HCT116 (cell line): ENCODE measurements at regions not wholly inside any gene's neighbourhood (a gene's known extent, or its start where the extent isn't known, plus 50 kb on each side); places are given as distances from the start of the nearest gene placed in this dataset.
A peak's percentile ranks its signal among the peaks of the same experiment; 100 is the strongest.

Experiments
- ATAC-seq: fragments of 200-7000 bp; cut with Tn5 transposase; 2 replicates; pipeline ENCODE4 v1.9.1; 2020; ENCODE audit warnings: mild to moderate bottlenecking, moderate library complexity
- BruUV-seq: library from RNA; stranded (reverse); fragments of 400-500 nt; replicated peaks from 2 replicates; lab custom pipeline; 2021; lab: Mats Ljungman, UMichigan
- CTCF ChIA-PET: fragments of 300-600 bp; sonication (Branson Sonifier 250); formaldehyde crosslinking; loops from one replicate; lab custom pipeline; 2021; ENCODE audit warnings: antibody characterized with exemption; lab: Charles Lee
- POLR2A ChIA-PET: fragments of 300-600, 350-600 bp; sonication (Branson Sonifier 250); formaldehyde crosslinking; loops from one replicate; lab custom pipeline; 2021; ENCODE audit warnings: antibody characterized with exemption; lab: Charles Lee
- RAD21 ChIA-PET, 2 experiments: fragments of 300-600 bp; sonication (Branson Sonifier 250); formaldehyde crosslinking; loops; one replicate each; lab custom pipeline; 2023; ENCODE audit warnings: low total read pairs in 2 of 2; ENCODE audit not compliant: uncharacterized antibody in 2 of 2, unreplicated experiment in 2 of 2, low non-redundant PET in 1 of 2; lab: Charles Lee
- DNase-seq: peaks from one replicate; pipeline ENCODE4 v3.0.0-alpha.2; 2010; ENCODE audit warnings: low read depth, low spot score
- H2AFZ ChIP-seq: fragments of 200-600 bp; shearing (Covaris generic), sonication (generic); 2 replicates; pipeline ENCODE4 v1.6.1; 2017; ENCODE audit warnings: low read depth, mixed run types, mixed read lengths, antibody characterized with exemption, low read length; ENCODE audit not compliant: poor library complexity, severe bottlenecking
- H3K27ac ChIP-seq: 2 replicates; pipeline ENCODE4 v1.5.1; 2012; ENCODE audit warnings: low read depth, low read length
- H3K27me3 ChIP-seq: fragments of 200-600 bp; sonication (generic); 2 replicates; pipeline ENCODE4 v1.6.1; 2016; ENCODE audit warnings: mixed run types, low read length, mixed read lengths; ENCODE audit not compliant: insufficient read depth
- H3K36me3 ChIP-seq, 2 experiments: fragments of 200-500 bp in 1 of 2; fragments of 200-600 bp in 1 of 2; sonication (Bioruptor generic) in 1 of 2; sonication (generic) in 1 of 2; 2 replicates each; pipeline versions ENCODE4 v1.5.1 to v1.6.1; 2014 to 2016; ENCODE audit warnings: low read length in 2 of 2, inconsistent platforms in 1 of 2, mixed read lengths in 1 of 2, mixed run types in 1 of 2; ENCODE audit not compliant: insufficient read depth in 2 of 2, control insufficient read depth in 1 of 2
- H3K4me1 ChIP-seq, 2 experiments: fragments of 200-600 bp in 1 of 2; sonication (generic) in 1 of 2; 2 replicates each; pipeline versions ENCODE4 v1.5.1 to v1.6.1; 2012 to 2017; ENCODE audit warnings: low read length in 2 of 2, inconsistent platforms in 1 of 2, mild to moderate bottlenecking in 1 of 2, mixed read lengths in 1 of 2, mixed run types in 1 of 2, moderate library complexity in 1 of 2; ENCODE audit not compliant: insufficient read depth in 2 of 2, control insufficient read depth in 1 of 2
- H3K4me2 ChIP-seq: fragments of 200-600 bp; sonication (generic); 2 replicates; pipeline ENCODE4 v1.6.1; 2017; ENCODE audit warnings: mixed run types, low read length, mixed read lengths
- H3K4me3 ChIP-seq, 2 experiments: fragments of 200-600 bp in 1 of 2; sonication (generic) in 1 of 2; replicated peaks in 1 of 2; 2 replicates each; pipeline ENCODE4 v1.5.1; 2011 to 2016; ENCODE audit warnings: low read length in 2 of 2, control low read depth in 1 of 2, low read depth in 1 of 2, mild to moderate bottlenecking in 1 of 2, mixed read lengths in 1 of 2, mixed run types in 1 of 2
- H3K79me2 ChIP-seq: fragments of 200-600 bp; sonication (generic); 2 replicates; pipeline ENCODE4 v1.6.1; 2017; ENCODE audit warnings: mild to moderate bottlenecking, mixed run types, low read length, moderate library complexity, mixed read lengths; ENCODE audit not compliant: insufficient read depth
- H3K9ac ChIP-seq: fragments of 200-600 bp; sonication (generic); 2 replicates; pipeline ENCODE4 v1.6.1; 2016; ENCODE audit warnings: low read length, mixed read lengths
- H3K9me2 ChIP-seq: fragments of 200-600 bp; sonication (generic), shearing (Covaris generic); 2 replicates; pipeline ENCODE4 v1.6.1; 2017; ENCODE audit warnings: mixed run types, mild to moderate bottlenecking, moderate library complexity; ENCODE audit not compliant: insufficient read depth
- H3K9me3 ChIP-seq, 2 experiments: fragments of 200-500 bp in 1 of 2; fragments of 200-600 bp in 1 of 2; sonication (Bioruptor generic) in 1 of 2; sonication (generic) in 1 of 2; 2 replicates each; pipeline ENCODE4 v1.6.1; 2014 to 2017; ENCODE audit warnings: low read length in 2 of 2, mixed read lengths in 2 of 2, inconsistent platforms in 1 of 2, low read depth in 1 of 2, mild to moderate bottlenecking in 1 of 2, mixed run types in 1 of 2, moderate library complexity in 1 of 2; ENCODE audit not compliant: control insufficient read depth in 1 of 2, insufficient read depth in 1 of 2
- H4K20me1 ChIP-seq: fragments of 200-600 bp; sonication (generic), shearing (Covaris generic); 2 replicates; pipeline ENCODE4 v1.6.1; 2017; ENCODE audit warnings: mixed run types, mild to moderate bottlenecking, moderate library complexity; ENCODE audit not compliant: insufficient read depth
- CBX3 ChIP-seq: IDR thresholded peaks from 2 replicates; pipeline ENCODE4 v1.6.1; 2012; ENCODE audit warnings: low read depth
- EGR1 ChIP-seq: IDR thresholded peaks from 2 replicates; pipeline ENCODE4 v1.6.1; 2012; ENCODE audit warnings: low read depth
- ELF1 ChIP-seq: IDR thresholded peaks from 2 replicates; pipeline ENCODE4 v1.6.1; 2012; ENCODE audit warnings: low read depth, borderline replicate concordance
- EZH2 ChIP-seq: fragments of 200-600 bp; sonication (generic); IDR thresholded peaks from 2 replicates; pipeline ENCODE4 v1.6.1; 2017; ENCODE audit warnings: antibody characterized with exemption, mixed run types
- FOSL1 ChIP-seq: IDR thresholded peaks from 2 replicates; pipeline ENCODE4 v1.6.1; 2012; ENCODE audit warnings: low read depth
- JUND ChIP-seq: IDR thresholded peaks from 2 replicates; pipeline ENCODE4 v1.6.1; 2012
- POLR2A ChIP-seq: IDR thresholded peaks from 2 replicates; pipeline ENCODE4 v1.7.0; 2011; ENCODE audit warnings: borderline replicate concordance; ENCODE audit not compliant: insufficient read depth, insufficient read length; ENCODE audit errors: extremely low read depth
- POLR2AphosphoS5 ChIP-seq: IDR thresholded peaks from 2 replicates; pipeline ENCODE4 v1.6.1; 2011; ENCODE audit warnings: mild to moderate bottlenecking, low read depth, low read length, moderate library complexity
- RAD21 ChIP-seq: IDR thresholded peaks from 2 replicates; pipeline ENCODE4 v1.6.1; 2012; ENCODE audit warnings: low read depth, mild to moderate bottlenecking
- SIN3A ChIP-seq: IDR thresholded peaks from 2 replicates; pipeline ENCODE4 v1.6.1; 2012; ENCODE audit warnings: low read depth
- SP1 ChIP-seq: IDR thresholded peaks from 2 replicates; pipeline ENCODE4 v1.6.1; 2012; ENCODE audit warnings: low read depth
- SRF ChIP-seq: IDR thresholded peaks from 2 replicates; pipeline ENCODE4 v1.6.1; 2012; ENCODE audit warnings: low read depth
- TCF7L2 ChIP-seq: IDR thresholded peaks from 2 replicates; pipeline ENCODE4 v1.7.0; 2011; ENCODE audit warnings: borderline replicate concordance, inconsistent platforms; ENCODE audit not compliant: insufficient read depth, insufficient read length; ENCODE audit errors: extremely low read depth
- ZFX ChIP-seq: fragments of 450-650 bp; IDR thresholded peaks from 2 replicates; pipeline ENCODE4 v1.6.1; 2017
- ZNF274 ChIP-seq: fragments of 200-500 bp; sonication (Bioruptor generic); IDR thresholded peaks from 2 replicates; pipeline ENCODE4 v1.6.1; 2014; ENCODE audit warnings: mild to moderate bottlenecking, low read depth, low read length, inconsistent platforms
- intact Hi-C: fragments of 100-400 bp; cut with micrococcal nuclease; formaldehyde crosslinking; loops from 2 replicates; pipeline ENCODE4 v1.10.0; 2022
- TF ChIP-seq, protein P1 (sequence below): IDR thresholded peaks from 2 replicates; pipeline ENCODE4 v1.6.1; 2012
- TF ChIP-seq, protein P2 (sequence below): IDR thresholded peaks from 2 replicates; pipeline ENCODE4 v1.6.1; 2012; ENCODE audit warnings: low read depth

- no peak overlapping the region for H2AFZ ChIP-seq
- no TSS peak for BruUV-seq
- H3K9me2 ChIP-seq, result no peaks in the 10 kb centered on the region; the same call in 1 of the 2 replicates
- DNase-seq (no peak), ATAC-seq (no peak)
- no peaks in the 10 kb centered on the region for H3K79me2 ChIP-seq
- POLR2A ChIA-PET, result no interaction called here
- no peak overlapping the region for H3K27ac ChIP-seq
- H3K4me1 ChIP-seq, result no peaks in the 10 kb centered on the region
- no peaks in the 10 kb centered on the region for H3K9me3 ChIP-seq
- intact Hi-C loops, result no loop called here
- CTCF ChIA-PET, result no interaction called here
- no peaks in the 10 kb centered on the region for H4K20me1 ChIP-seq
- H3K27me3 ChIP-seq, result no peaks in the 10 kb centered on the region
- H3K4me2 ChIP-seq, result no peak overlapping the region
- TF ChIP-seq POLR2AphosphoS5 (no peak), CBX3 (no peak), JUND (no peak), POLR2A (no peak)
- no peaks in the 10 kb centered on the region for H3K36me3 ChIP-seq
- RAD21 ChIA-PET, result no interaction called here
- H3K4me3 ChIP-seq, result no peak overlapping the region
- no peak overlapping the region for H3K9ac ChIP-seq
Measured at GRCh38 chr21:35911412-35912191, 148.7 kb downstream of the SETD4 start.

DNA sequence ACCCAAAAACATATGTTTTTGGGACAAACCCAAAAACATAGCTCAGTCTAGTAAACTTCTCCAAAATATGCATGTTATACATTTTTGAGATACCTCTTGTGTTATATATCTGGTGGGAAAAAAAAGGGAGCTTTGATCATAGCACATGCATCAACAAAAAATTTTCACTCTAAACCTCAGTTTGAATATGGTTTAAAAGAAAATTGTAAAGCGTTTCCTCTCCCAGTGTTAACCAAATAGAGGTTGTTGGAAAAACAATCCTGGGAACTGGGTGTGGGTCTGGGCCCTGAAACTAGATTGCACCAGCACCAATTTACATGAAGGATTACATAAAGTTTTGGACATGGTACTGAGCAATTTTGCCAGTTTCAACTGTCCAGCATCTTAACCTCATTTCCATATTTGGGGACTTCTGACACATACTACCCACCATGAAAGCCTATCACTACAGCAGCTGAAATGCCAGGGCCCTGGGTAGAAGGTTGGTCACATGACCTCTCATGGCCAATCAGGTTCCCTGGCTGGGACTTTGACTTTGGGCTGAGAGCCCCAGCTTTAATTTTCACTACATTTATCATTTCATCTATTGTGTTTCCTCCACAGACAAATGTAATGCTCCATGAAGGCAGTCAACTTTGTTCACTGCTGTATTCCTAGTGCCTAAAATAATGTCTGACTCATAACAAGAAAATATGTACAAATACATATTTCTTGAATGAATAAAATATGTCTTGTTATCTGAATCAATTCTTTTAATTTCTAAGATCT lies 150.7 kb downstream of the SETD4 start:
- H3K27ac ChIP-seq, result no peak overlapping the region
- H3K4me1 ChIP-seq, result no peaks in the 10 kb centered on the region
- BruUV-seq, result no TSS peak
- peak overlapping the region; percentile 31 for H2AFZ ChIP-seq
- ATAC-seq, result no peak
- H3K27me3 ChIP-seq, result no peaks in the 10 kb centered on the region
- ChIA-PET CTCF (no interaction called here), RAD21 (no interaction called here), POLR2A (no interaction called here)
- no peaks in the 10 kb centered on the region for H3K79me2 ChIP-seq
- no peaks in the 10 kb centered on the region for H3K9me3 ChIP-seq
- no peaks in the 10 kb centered on the region for H4K20me1 ChIP-seq
- no peak overlapping the region for H3K9ac ChIP-seq
- no peak for DNase-seq
- H3K4me2 ChIP-seq, result no peak overlapping the region
- TF ChIP-seq ZNF274, result no peak
- TF ChIP-seq CBX3, result no peak
- TF ChIP-seq, protein P1, sequence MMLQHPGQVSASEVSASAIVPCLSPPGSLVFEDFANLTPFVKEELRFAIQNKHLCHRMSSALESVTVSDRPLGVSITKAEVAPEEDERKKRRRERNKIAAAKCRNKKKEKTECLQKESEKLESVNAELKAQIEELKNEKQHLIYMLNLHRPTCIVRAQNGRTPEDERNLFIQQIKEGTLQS, result no peak
- TF ChIP-seq EGR1, result no peak
- TF ChIP-seq ELF1, result no peak
- TF ChIP-seq RAD21, result no peak
- TF ChIP-seq SP1, result no peak
- no peak for TF ChIP-seq SIN3A
- TF ChIP-seq SRF, result no peak
- TF ChIP-seq, protein P2, sequence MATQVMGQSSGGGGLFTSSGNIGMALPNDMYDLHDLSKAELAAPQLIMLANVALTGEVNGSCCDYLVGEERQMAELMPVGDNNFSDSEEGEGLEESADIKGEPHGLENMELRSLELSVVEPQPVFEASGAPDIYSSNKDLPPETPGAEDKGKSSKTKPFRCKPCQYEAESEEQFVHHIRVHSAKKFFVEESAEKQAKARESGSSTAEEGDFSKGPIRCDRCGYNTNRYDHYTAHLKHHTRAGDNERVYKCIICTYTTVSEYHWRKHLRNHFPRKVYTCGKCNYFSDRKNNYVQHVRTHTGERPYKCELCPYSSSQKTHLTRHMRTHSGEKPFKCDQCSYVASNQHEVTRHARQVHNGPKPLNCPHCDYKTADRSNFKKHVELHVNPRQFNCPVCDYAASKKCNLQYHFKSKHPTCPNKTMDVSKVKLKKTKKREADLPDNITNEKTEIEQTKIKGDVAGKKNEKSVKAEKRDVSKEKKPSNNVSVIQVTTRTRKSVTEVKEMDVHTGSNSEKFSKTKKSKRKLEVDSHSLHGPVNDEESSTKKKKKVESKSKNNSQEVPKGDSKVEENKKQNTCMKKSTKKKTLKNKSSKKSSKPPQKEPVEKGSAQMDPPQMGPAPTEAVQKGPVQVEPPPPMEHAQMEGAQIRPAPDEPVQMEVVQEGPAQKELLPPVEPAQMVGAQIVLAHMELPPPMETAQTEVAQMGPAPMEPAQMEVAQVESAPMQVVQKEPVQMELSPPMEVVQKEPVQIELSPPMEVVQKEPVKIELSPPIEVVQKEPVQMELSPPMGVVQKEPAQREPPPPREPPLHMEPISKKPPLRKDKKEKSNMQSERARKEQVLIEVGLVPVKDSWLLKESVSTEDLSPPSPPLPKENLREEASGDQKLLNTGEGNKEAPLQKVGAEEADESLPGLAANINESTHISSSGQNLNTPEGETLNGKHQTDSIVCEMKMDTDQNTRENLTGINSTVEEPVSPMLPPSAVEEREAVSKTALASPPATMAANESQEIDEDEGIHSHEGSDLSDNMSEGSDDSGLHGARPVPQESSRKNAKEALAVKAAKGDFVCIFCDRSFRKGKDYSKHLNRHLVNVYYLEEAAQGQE, result no peak
- TF ChIP-seq EZH2, result no peak
- TF ChIP-seq FOSL1, result no peak
- no peak for TF ChIP-seq TCF7L2
- no peak for TF ChIP-seq ZFX
- intact Hi-C loops, result no loop called here
- H3K9me2 ChIP-seq, result no peaks in the 10 kb centered on the region
- H3K4me3 ChIP-seq, result no peak overlapping the region
- no peaks in the 10 kb centered on the region for H3K36me3 ChIP-seq
